Activated CD4-positive, CD25-positive, alpha-beta regulatory T cell (primary cell): ENCODE measurements at regions not wholly inside any gene's neighbourhood (a gene's known extent, or its start where the extent isn't known, plus 50 kb on each side); places are given as distances from the start of the nearest gene placed in this dataset.

Experiments
- DNase-seq, 4 experiments: peaks; one replicate each; lab custom pipeline; 2025; lab: John Stamatoyannopoulos, UW

- DNase-seq = no peak
These were observed 58.0 kb upstream of the ZC4H2 start for GRCh38 chrX:65034292-65034667.
